Spleen (tissue), 7 donors: ENCODE measurements at regions not wholly inside any gene's neighbourhood (a gene's known extent, or its start where the extent isn't known, plus 50 kb on each side); places are given as distances from the start of the nearest gene placed in this dataset.

Experiments used
- CTCF ChIP-seq, 11 experiments: fragments of 200-600 bp in 7 of 11; fragments of 450-650 bp in 4 of 11; sonication (generic) in 4 of 11; IDR thresholded peaks in 8 of 11; conservative IDR thresholded peaks in 3 of 11; 1 replicate in 7 of 11; 2 replicates in 4 of 11; pipeline versions ENCODE4 v1.4.0 to v1.8.0; 2016 to 2021; ENCODE audit warnings: antibody characterized with exemption in 11 of 11, inconsistent platforms in 4 of 11, mild to moderate bottlenecking in 1 of 11
- POLR2A ChIP-seq, 3 donors: fragments of 450-650 bp; IDR thresholded peaks; one replicate each; pipeline ENCODE4 v1.5.1; 2017; ENCODE audit warnings: antibody characterized with exemption in 3 of 3, mild to moderate bottlenecking in 1 of 3
- POLR2AphosphoS5 ChIP-seq, 3 donors: sonication (generic); formaldehyde crosslinking; IDR thresholded peaks; one replicate each; pipeline ENCODE4 v1.5.1; 2017; ENCODE audit warnings: antibody characterized with exemption in 3 of 3
- donor health status: DM: no; HTN: no; CAD: no; lungs with moderate emphysema.
- donor health status: DM: no; HTN: no; CAD: no.
- donor health status: DM: no; HTN: no; CAD: no.

- TF ChIP-seq CTCF (IDR thresholded peaks at IDR 0.05 in 8 of 11, conservative IDR thresholded peaks at IDR 0.05 in 3 of 11): no peak
- TF ChIP-seq POLR2A (IDR thresholded peaks at IDR 0.05): no peak
- TF ChIP-seq POLR2AphosphoS5 (IDR thresholded peaks at IDR 0.05): no peak
These were observed 53.7 kb upstream of the IGFBP3 start for GRCh38 chr7:45974540-45975360.
